Skeletal muscle satellite cell (primary cell): ENCODE measurements at regions not wholly inside any gene's neighbourhood (a gene's known extent, or its start where the extent isn't known, plus 50 kb on each side); places are given as distances from the start of the nearest gene placed in this dataset.
"Not testable (repeated sequence)": the region's sequence is repeated elsewhere in the genome, so short reads cannot be mapped to it uniquely, and the experiment has no call there.

Source experiments
- H3K27me3 ChIP-seq: 2 replicates; pipeline ENCODE4 v1.7.0; 2013; ENCODE audit warnings: low read length; ENCODE audit not compliant: control insufficient read depth, insufficient read depth
- H3K36me3 ChIP-seq: 2 replicates; pipeline ENCODE4 v1.7.0; 2013; ENCODE audit warnings: mild to moderate bottlenecking, control low read depth, low read length; ENCODE audit not compliant: insufficient read depth
- H3K4me1 ChIP-seq: 2 replicates; pipeline ENCODE4 v1.7.0; 2013; ENCODE audit warnings: low read length; ENCODE audit not compliant: control insufficient read depth, insufficient read depth
- H3K4me2 ChIP-seq: 2 replicates; pipeline ENCODE4 v1.7.0; 2013; ENCODE audit warnings: mild to moderate bottlenecking, low read length
- H3K4me3 ChIP-seq: 2 replicates; pipeline ENCODE4 v1.7.0; 2013; ENCODE audit warnings: low read length
- H3K9ac ChIP-seq: 2 replicates; pipeline ENCODE4 v1.7.0; 2013; ENCODE audit warnings: mild to moderate bottlenecking, low read depth, low read length, moderate library complexity
- H3K9me3 ChIP-seq: replicated peaks from 2 replicates; pipeline ENCODE4 v1.7.0; 2013; ENCODE audit warnings: mild to moderate bottlenecking, control low read depth, low read length

GRCh38 chr2:132347041-132347780 lies 69.4 kb upstream of the GPR39 start:
- not testable (repeated sequence) for H3K36me3 ChIP-seq, H3K9me3 ChIP-seq, H3K4me1 ChIP-seq, H3K27me3 ChIP-seq
- Histone ChIP-seq H3K4me2 (peak overlapping the region; percentile 91), H3K4me3 (peak overlapping the region; percentile 81), H3K9ac (peak overlapping the region; percentile 87)

GRCh38 chr2:132349092-132349687 lies 67.4 kb upstream of the GPR39 start:
- not testable (repeated sequence) for H3K4me3 ChIP-seq, H3K36me3 ChIP-seq, H3K4me2 ChIP-seq, H3K27me3 ChIP-seq, H3K9ac ChIP-seq, H3K9me3 ChIP-seq, H3K4me1 ChIP-seq

- H3K4me3 ChIP-seq, H3K36me3 ChIP-seq, H3K9ac ChIP-seq, H3K4me2 ChIP-seq, H3K9me3 ChIP-seq, H3K4me1 ChIP-seq, H3K27me3 ChIP-seq: not testable (repeated sequence)
Observed at GRCh38 chr2:132351668-132352067, 64.9 kb upstream of the GPR39 start.

GRCh38 chr2:132352481-132353001 lies 64.1 kb upstream of the GPR39 start:
- H3K9ac ChIP-seq, H3K27me3 ChIP-seq, H3K4me1 ChIP-seq, H3K9me3 ChIP-seq, H3K36me3 ChIP-seq: not testable (repeated sequence)
- Histone ChIP-seq H3K4me2 (peak overlapping the region; percentile 84), H3K4me3 (peak overlapping the region; percentile 65)

GRCh38 chr2:132353380-132353779 lies 63.2 kb upstream of the GPR39 start:
- not testable (repeated sequence) for H3K4me1 ChIP-seq, H3K9me3 ChIP-seq, H3K27me3 ChIP-seq, H3K36me3 ChIP-seq, H3K9ac ChIP-seq
- Histone ChIP-seq H3K4me2 (peak overlapping the region; percentile 84), H3K4me3 (peak overlapping the region; percentile 65)

- H3K9ac ChIP-seq, H3K4me1 ChIP-seq, H3K27me3 ChIP-seq, H3K4me3 ChIP-seq, H3K36me3 ChIP-seq, H3K9me3 ChIP-seq, H3K4me2 ChIP-seq: not testable (repeated sequence)
Observed at GRCh38 chr2:132360964-132361363, 55.6 kb upstream of the GPR39 start.

GRCh38 chr2:132361498-132361897 lies 55.1 kb upstream of the GPR39 start:
- not testable (repeated sequence) for H3K4me3 ChIP-seq, H3K27me3 ChIP-seq, H3K9ac ChIP-seq, H3K36me3 ChIP-seq, H3K4me2 ChIP-seq, H3K4me1 ChIP-seq, H3K9me3 ChIP-seq

GRCh38 chr2:132363352-132363751 lies 53.3 kb upstream of the GPR39 start:
- not testable (repeated sequence) for H3K4me1 ChIP-seq, H3K9ac ChIP-seq, H3K4me2 ChIP-seq, H3K27me3 ChIP-seq, H3K36me3 ChIP-seq, H3K9me3 ChIP-seq, H3K4me3 ChIP-seq

GRCh38 chr2:132365963-132366362 lies 50.6 kb upstream of the GPR39 start:
- not testable (repeated sequence) for H3K36me3 ChIP-seq, H3K4me2 ChIP-seq, H3K9ac ChIP-seq, H3K27me3 ChIP-seq, H3K9me3 ChIP-seq, H3K4me3 ChIP-seq, H3K4me1 ChIP-seq

GRCh38 chr2:132366421-132367180 lies 50.0 kb upstream of the GPR39 start:
- Histone ChIP-seq H3K27me3 (peaks cover 6% of the 10 kb centered on the region), H3K9ac (no peak overlapping the region), H3K9me3 (no peaks in the 10 kb centered on the region), H3K4me2 (no peak overlapping the region), H3K36me3 (no peaks in the 10 kb centered on the region), H3K4me1 (no peaks in the 10 kb centered on the region), H3K4me3 (no peak overlapping the region)
